MCF 10A (cell line): ENCODE measurements at regions not wholly inside any gene's neighbourhood (a gene's known extent, or its start where the extent isn't known, plus 50 kb on each side); places are given as distances from the start of the nearest gene placed in this dataset.

ENCODE experiments used
- BruUV-seq: library from RNA; stranded (reverse); fragments of 400-500 nt; replicated peaks from 2 replicates; lab custom pipeline; 2021; lab: Mats Ljungman, UMichigan
- CTCF ChIA-PET: fragments of 300-600 bp; sonication (Branson Sonifier 250); formaldehyde crosslinking; extraction: SDS; loops from one replicate; lab custom pipeline; 2021; ENCODE audit warnings: antibody characterized with exemption, inconsistent platforms; lab: Yijun Ruan, JAX
- POLR2A ChIA-PET: fragments of 300-600, 350-650 bp; sonication (Branson Sonifier 250); formaldehyde crosslinking; extraction: SDS; loops from one replicate; lab custom pipeline; 2020; ENCODE audit warnings: antibody characterized with exemption, inconsistent platforms; lab: Yijun Ruan, JAX
- DNase-seq: peaks from one replicate; pipeline ENCODE4 v3.0.0-alpha.2; 2018; ENCODE audit not compliant: unreplicated experiment
- H3K27ac Mint-ChIP-seq: one replicate; pipeline ENCODE4 v1.8.0; 2022; ENCODE audit warnings: mild to moderate bottlenecking, low read depth, mixed read lengths; ENCODE audit not compliant: unreplicated experiment
- H3K27me3 Mint-ChIP-seq: one replicate; pipeline ENCODE4 v1.8.0; 2022; ENCODE audit warnings: mixed read lengths; ENCODE audit not compliant: insufficient read depth, unreplicated experiment
- H3K36me3 Mint-ChIP-seq: one replicate; pipeline ENCODE4 v1.8.0; 2022; ENCODE audit warnings: mild to moderate bottlenecking, moderate library complexity, mixed read lengths; ENCODE audit not compliant: insufficient read depth, unreplicated experiment
- H3K4me1 Mint-ChIP-seq: one replicate; pipeline ENCODE4 v1.8.0; 2022; ENCODE audit warnings: mixed read lengths; ENCODE audit not compliant: insufficient read depth, unreplicated experiment
- H3K4me3 Mint-ChIP-seq: one replicate; pipeline ENCODE4 v1.8.0; 2022; ENCODE audit warnings: mild to moderate bottlenecking, moderate library complexity, mixed read lengths; ENCODE audit not compliant: unreplicated experiment
- H3K9me3 Mint-ChIP-seq: one replicate; pipeline ENCODE4 v1.8.0; 2022; ENCODE audit warnings: mixed read lengths; ENCODE audit not compliant: unreplicated experiment
- intact Hi-C: fragments of 100-400 bp; cut with micrococcal nuclease; formaldehyde crosslinking; loops from 2 replicates; pipeline ENCODE4 v1.14.1; 2022
- TF ChIP-seq, protein P1 (sequence below): fragments of 200-600 bp; IDR thresholded peaks from one replicate; pipeline ENCODE4 v1.8.0; 2022; ENCODE audit warnings: antibody characterized with exemption, mild to moderate bottlenecking; ENCODE audit not compliant: unreplicated experiment

DNA sequence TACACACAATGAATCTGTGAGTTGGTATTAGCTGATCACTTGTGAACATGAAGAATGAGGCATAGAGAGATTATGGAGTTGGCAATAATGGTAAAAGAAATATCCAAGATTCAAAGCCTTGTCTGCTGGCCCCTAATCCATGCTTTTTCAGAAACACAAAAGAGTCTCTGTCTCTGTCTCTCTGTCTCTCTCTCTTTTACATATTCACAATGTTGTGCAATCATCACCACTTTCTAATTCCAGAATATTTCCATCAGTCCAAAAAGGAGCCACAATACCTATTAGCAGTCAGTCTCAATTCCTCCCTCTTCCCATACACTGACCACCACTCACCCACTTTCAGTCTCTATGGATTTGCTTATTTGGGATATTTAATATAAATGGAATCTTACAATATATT is 370.1 kb upstream of the CDH8 start:
- Mint-ChIP-seq H3K9me3 (peaks cover 38% of the 10 kb centered on the region), H3K27ac (no peak overlapping the region), H3K4me3 (no peak overlapping the region), H3K27me3 (no peaks in the 10 kb centered on the region), H3K36me3 (no peaks in the 10 kb centered on the region), H3K4me1 (no peaks in the 10 kb centered on the region)
- TF ChIP-seq, protein P1, sequence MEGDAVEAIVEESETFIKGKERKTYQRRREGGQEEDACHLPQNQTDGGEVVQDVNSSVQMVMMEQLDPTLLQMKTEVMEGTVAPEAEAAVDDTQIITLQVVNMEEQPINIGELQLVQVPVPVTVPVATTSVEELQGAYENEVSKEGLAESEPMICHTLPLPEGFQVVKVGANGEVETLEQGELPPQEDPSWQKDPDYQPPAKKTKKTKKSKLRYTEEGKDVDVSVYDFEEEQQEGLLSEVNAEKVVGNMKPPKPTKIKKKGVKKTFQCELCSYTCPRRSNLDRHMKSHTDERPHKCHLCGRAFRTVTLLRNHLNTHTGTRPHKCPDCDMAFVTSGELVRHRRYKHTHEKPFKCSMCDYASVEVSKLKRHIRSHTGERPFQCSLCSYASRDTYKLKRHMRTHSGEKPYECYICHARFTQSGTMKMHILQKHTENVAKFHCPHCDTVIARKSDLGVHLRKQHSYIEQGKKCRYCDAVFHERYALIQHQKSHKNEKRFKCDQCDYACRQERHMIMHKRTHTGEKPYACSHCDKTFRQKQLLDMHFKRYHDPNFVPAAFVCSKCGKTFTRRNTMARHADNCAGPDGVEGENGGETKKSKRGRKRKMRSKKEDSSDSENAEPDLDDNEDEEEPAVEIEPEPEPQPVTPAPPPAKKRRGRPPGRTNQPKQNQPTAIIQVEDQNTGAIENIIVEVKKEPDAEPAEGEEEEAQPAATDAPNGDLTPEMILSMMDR, result no peak
- BruUV-seq, result no TSS peak
- intact Hi-C loops, result no loop called here
- no peak for DNase-seq
- ChIA-PET CTCF (interaction anchor here (0.6 kb wide), 1 partner anchor 54 kb away, joined by 3 read pairs; no protein-coding TSS in a partner anchor), POLR2A (no interaction called here)

DNA sequence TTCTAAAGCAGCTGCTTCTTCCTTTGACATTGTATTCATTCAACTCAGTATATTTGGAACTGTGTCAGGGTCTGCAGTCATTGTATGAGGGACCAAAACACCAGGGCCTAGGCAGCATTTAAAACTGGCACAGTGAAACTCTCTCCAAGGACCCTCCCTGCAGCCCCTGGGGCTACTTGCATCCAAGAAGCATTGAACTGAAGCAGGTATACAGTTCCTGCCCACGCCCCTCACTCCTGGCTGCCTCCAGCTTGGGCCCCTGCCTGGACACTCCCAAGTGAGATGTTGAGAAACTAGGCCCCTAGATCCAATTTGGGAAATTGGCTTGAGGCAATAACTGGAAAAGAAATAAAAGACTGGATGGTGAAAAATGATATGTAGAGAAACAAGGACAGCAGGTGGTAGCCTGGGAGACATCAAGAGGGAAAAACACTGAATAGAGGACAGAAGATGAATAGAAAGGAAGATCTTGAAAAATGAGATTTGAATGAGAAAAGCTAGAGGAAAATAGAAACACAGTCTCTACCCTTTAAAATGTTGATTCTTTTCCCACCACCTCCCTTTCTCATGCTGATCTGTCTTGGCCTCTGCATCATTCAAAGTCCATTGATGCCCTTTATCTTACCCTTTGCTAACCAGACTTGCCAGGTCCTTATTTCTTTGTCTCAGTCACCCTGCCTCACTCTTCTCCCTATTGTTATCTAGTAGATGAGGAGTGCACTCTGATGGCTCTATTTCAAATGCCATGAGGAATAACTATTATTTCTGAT is 368.8 kb upstream of the CDH8 start:
- intact Hi-C loops, result no loop called here
- BruUV-seq, result no TSS peak
- TF ChIP-seq, protein P1, result no peak
- DNase-seq, result no peak
- Mint-ChIP-seq H3K9me3 (peaks cover 34% of the 10 kb centered on the region), H3K4me3 (no peak overlapping the region), H3K36me3 (no peaks in the 10 kb centered on the region), H3K27me3 (no peaks in the 10 kb centered on the region), H3K27ac (no peak overlapping the region), H3K4me1 (no peaks in the 10 kb centered on the region)
- CTCF ChIA-PET, result no interaction called here
- POLR2A ChIA-PET, result no interaction called here

DNA sequence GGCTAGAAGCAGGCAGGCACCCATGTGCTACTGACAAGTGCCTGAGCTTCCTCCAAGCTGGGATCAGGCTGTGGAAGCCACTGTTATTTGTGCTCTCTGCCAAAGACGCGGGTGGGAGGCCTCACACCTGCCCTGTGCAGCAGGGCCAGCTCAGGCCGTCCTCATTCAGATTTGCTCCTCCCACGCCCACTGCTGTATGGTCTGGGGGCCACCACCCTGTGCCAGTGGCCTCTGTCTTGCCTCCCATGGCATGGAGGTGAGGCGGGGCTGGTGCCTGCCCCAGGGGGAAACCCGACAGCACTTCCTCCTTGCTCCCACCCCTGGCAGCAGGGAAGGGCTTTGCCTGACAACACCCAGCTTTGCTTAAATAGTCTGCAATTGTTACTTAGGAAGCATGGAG is 356.5 kb upstream of the CDH8 start:
- CTCF ChIA-PET, result no interaction called here
- no TSS peak for BruUV-seq
- H3K27ac Mint-ChIP-seq, result no peak overlapping the region

DNA sequence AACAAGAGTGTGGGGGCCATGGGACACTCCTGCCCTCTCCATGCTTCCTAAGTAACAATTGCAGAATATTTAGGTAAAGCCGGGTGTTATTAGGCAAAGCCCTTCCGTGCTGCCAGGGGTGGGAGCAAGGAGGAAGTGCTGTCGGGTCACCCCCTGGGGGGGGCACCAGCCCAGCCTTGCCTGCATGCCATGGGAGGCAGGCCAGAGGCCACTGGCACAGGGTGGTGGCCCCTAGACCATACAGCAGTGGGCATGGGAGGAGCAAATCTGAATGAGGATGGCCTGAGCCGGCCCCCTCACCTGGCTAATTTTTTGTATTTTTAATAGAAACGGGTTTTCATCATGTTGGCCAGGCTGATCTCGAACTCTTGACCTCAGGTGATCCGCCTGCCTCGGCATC is 355.7 kb upstream of the CDH8 start:
- no peaks in the 10 kb centered on the region for H3K27me3 Mint-ChIP-seq
- POLR2A ChIA-PET, result no interaction called here
- CTCF ChIA-PET, result no interaction called here
- no peak overlapping the region for H3K4me3 Mint-ChIP-seq
- TF ChIP-seq, protein P1, result no peak
- intact Hi-C loops, result no loop called here
- no peak for DNase-seq
- H3K27ac Mint-ChIP-seq, result no peak overlapping the region
- H3K9me3 Mint-ChIP-seq, result peaks cover 30% of the 10 kb centered on the region
- no peaks in the 10 kb centered on the region for H3K36me3 Mint-ChIP-seq
- no TSS peak for BruUV-seq
- no peaks in the 10 kb centered on the region for H3K4me1 Mint-ChIP-seq

More for the DNA sequence above, 356.5 kb upstream of the CDH8 start:
- intact Hi-C loops, result no loop called here
- H3K27me3 Mint-ChIP-seq, result no peaks in the 10 kb centered on the region
- no peaks in the 10 kb centered on the region for H3K36me3 Mint-ChIP-seq
- no peak for DNase-seq
- no peak overlapping the region for H3K4me3 Mint-ChIP-seq
- TF ChIP-seq, protein P1, result no peak
- POLR2A ChIA-PET, result no interaction called here
- H3K9me3 Mint-ChIP-seq, result peaks cover 35% of the 10 kb centered on the region
- H3K4me1 Mint-ChIP-seq, result no peaks in the 10 kb centered on the region
